NCI-H1694 treated with DMSO at 0.1 percent for 48 hours (cell line): ENCODE measurements at regions not wholly inside any gene's neighbourhood (a gene's known extent, or its start where the extent isn't known, plus 50 kb on each side); places are given as distances from the start of the nearest gene placed in this dataset.

ENCODE experiments used
- DNase-seq: peaks from one replicate; lab custom pipeline; 2025; lab: John Stamatoyannopoulos, UW

DNA sequence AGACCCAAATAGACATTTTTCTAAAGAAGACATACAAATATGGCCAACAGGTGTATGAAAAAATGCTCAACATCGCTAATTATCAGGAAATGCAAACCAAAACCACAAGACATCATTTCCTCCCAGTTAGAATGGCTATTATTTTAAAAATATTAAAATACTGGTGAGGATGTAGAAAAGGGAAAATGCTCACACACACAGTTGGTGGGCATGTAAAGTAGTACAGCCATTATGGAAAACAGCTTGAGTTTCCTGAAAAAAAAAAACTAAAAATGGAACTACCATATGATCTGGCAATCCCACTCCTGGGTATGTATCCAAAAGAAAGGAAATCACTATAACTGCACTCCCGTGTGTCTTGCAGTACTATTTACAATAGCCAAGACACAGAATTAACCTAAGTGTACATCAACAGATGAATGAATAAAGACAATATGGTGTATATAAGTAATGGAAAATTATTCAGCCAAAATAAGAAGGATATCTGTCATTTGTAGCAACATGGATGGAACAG lies 128.9 kb upstream of the DKK2 start:
- no peak for DNase-seq

DNA sequence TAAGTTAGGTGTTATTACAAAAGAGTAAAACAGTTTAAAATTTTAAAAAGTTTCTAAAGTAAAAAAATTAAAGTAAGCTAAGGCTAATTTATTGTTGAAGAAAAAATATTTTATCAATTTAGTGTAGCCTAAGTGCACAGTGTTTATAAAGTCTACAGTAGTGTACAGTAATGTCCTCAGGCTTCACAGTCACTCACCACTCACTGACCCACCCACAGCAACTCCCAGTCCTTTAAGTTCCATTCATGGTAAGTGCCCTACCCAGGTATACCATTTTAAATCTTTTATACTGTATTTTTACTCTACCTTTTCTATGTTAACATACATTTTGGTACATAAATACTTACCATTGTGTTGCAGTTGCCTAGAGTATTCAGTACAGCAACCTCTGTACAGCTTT lies 120.3 kb upstream of the DKK2 start:
- DNase-seq, result no peak

DNA sequence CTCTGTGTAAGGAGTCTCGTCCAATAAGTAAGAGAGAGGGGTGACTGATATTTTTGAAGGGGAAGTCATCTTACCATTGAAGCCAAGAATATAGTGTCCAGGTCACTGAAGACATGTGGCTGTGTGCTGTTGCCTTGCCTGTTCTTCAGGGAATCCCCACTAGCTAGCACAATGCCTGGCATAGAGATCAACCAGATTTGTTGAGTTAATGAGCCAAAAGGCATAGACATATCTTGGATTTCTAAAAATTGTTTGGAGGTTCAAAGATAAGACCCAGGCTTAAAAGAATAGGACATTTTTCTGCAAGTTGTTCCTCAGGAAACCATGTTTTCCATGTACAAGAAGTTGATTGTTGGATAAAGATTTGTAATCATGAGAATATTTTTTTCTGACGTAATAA lies 119.3 kb upstream of the DKK2 start:
- no peak for DNase-seq

DNA sequence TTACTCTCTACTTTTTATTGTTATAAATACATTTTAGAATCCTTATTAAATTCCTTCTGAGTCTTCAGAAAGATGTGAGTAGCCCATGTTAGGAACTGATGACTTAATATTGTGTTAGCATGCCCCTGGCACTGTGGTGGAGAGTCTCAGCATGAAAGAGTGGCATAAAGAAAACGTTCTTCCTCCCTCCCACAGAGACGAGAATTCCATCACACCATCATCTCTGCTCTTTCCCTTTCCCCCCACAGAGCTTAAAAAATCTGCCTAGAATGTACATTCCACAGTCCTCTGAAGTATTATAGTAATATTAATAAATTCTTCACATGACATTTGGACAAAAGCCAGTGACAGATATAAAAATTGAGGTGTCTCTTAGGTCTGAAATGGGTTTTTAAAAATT lies 117.8 kb upstream of the DKK2 start:
- DNase-seq, result no peak

DNA sequence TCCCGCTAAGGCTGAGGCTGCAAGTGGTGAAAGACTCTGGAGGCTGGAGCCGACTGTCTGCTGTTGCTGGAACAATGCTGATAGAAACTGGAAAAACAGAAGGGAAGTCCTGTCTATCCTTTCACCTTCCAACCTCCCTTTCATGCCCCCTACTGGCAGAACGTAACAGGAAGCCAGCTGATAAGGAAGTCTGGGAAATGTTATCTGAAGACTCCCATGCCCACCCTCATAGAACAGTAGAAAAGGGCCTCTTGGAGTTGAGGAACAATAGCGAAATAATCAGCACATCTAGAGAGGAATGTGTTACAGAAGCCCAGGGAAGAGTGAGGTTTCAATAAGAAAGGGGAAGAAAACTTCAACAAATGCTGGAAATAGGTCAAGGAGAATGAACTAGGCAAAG lies 117.1 kb upstream of the DKK2 start:
- no peak for DNase-seq

GRCh38 chr4:107151173-107151572 lies 115.1 kb upstream of the DKK2 start:
- DNase-seq, result no peak

DNA sequence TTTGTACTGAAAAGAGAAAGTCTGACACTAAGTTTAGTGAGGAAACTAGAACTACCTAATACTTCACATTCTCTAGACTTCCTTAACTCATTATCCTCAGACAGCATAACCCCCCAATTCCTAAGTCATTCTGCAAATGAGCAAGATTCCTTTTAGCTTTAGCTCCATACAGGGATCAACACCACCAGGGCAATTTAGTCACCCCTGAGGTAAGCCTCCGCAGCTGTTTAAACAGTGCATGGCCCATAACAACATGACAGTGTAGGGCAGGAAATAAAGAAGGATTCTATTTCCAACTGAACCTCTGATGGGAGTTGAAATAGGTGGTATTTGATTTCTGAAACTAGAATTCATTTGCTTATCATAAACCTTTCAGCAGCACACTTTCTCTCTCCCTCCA lies 112.8 kb upstream of the DKK2 start:
- DNase-seq, result no peak

DNA sequence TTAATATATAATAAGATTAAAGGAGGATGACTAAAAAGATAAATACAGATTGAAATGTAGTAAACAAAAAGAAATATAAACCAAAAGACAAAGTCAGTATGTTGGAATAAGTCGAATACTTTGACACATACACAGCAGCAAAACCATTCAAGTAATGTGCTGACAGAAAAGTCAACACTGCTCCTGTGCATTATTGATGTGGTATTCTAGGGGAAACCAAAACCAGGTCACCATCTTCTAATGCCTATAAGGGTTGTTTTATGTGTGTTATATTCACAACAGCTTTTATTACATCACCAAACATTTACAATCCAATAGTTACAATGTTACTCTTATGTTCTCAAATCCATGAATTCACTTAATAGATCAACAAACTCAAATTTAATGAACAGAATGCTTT lies 111.8 kb upstream of the DKK2 start:
- no peak for DNase-seq

- DNase-seq, result no peak
Measured at GRCh38 chr4:107138433-107138832, 102.3 kb upstream of the DKK2 start.

DNA sequence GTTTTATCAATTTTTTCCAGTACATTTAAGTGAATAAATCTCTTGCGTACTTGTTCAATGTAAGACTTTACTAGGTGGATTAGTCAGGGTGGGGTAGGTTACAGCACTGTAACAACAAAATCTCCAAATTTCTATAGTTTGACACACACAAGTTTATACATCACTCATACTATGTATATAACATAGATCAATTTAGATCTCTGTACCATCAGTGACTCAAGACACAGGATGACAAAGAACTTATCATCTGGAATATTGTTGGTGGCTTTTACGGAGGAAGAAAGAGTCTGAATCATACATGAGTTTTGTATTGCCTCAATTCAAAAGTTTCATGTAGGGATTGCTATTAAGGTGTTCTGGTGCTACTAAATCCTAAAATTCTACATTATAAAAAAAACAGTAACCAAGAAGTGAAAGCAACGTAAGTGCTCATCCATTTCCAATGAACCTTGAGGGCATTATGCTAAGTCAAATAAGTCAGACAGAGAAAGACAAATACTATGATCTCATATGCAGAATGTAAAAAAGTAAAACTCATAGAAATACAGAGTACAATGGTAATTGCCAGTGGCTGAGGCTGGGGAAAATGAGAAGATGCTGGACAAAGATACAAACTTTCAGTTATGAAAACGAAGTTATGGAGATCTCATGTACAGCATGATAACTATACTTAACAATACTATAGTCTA lies 98.0 kb upstream of the DKK2 start:
- DNase-seq, result no peak

- no peak for DNase-seq
Measured at GRCh38 chr4:107131295-107131694, 95.2 kb upstream of the DKK2 start.

DNA sequence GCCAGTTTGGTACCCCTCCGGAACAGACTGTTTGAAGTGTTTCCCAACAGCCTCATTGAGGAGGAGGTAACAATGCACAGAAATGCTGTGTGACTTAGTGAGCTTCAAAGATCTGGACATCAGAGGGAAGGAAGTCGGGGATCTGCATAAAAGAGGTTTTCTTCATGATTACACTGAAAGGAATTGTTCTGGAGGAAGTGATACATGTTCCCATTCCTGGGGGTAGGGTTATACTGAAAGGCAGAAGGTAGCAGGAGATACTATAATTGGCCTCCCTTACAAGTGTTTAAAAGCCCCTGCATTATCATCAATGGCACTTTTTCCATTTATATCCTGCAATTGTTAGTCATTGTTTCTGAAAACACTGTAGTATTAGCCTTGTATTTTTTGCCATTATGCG lies 94.0 kb upstream of the DKK2 start:
- DNase-seq, result no peak

- no peak for DNase-seq
Measured at GRCh38 chr4:107129611-107130010, 93.5 kb upstream of the DKK2 start.

DNA sequence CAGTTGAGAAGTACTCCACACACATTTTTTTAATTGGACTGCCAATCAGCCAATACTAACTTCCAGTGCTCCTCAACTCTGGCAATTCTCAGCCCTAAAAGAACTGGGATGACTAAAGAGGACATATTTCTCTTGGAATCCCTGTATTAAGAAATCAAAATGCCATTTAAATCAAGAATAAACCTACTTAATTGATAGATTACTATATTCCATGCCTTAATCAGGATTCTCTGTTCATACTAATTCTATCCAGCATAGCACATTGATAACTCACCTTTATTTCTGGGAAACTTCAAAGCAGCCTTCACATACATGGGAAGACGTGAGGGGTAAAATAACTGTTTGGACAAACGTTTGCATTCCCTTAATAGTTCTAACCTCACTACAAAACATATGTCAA lies 93.0 kb upstream of the DKK2 start:
- DNase-seq, result no peak

DNA sequence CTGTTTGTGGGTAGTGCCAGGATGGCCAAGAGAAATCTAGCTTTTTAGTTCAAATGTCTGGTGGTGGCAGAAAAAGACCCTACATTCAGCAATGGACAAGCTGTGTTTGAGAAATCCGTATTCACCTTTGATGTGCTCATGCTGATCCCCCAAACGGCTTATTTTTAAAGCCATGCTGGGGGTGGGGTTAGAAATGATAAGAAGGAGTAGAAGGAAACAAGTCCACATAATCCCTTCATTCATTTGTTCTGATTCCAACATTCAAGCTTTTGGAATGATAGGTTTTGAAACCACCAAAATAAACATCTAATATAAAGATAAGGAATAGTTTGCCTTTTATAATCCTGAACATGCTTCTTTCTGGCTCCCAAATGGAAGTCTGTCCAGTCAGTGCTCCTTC lies 92.0 kb upstream of the DKK2 start:
- no peak for DNase-seq

DNA sequence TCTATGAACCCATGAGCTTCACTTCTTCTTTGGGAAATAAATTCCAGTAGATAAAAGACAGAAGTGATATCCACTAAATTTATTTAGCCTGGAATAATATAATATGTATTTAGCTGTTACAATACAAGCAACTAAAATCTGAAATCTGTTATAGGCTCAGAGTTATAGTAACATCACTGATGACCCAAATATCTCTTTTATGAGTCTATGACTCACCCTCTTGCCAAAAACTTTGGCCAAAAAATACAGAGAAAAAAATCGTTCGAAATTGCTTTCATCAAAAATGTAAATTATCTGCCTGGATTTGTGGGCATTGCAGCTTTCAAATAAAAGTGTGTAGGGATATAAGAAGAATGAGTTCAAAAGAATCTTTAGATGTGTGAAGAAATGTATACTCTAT lies 89.4 kb upstream of the DKK2 start:
- DNase-seq, result no peak

GRCh38 chr4:107122736-107123135 lies 86.6 kb upstream of the DKK2 start:
- DNase-seq, result no peak

DNA sequence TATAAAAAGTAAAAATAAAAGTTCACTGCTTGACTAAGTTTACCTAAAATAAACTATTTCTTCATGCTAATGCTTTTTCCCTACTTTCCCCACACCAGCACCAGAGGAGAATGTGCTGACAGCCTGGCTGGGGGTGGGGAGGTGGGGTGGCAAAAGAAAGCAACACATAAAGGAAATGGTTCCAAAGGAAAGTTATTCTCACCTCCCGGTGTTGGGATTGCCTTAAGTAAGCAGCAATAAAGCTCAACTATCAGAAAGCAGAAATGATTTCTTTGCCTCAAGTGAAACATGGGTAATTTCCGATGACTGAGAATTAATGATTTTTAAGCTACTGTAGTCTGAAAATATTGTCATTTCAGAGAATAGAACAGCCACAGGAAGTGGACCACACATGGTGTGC lies 84.5 kb upstream of the DKK2 start:
- no peak for DNase-seq

- DNase-seq, result no peak
Measured at GRCh38 chr4:107117726-107118125, 81.6 kb upstream of the DKK2 start.

DNA sequence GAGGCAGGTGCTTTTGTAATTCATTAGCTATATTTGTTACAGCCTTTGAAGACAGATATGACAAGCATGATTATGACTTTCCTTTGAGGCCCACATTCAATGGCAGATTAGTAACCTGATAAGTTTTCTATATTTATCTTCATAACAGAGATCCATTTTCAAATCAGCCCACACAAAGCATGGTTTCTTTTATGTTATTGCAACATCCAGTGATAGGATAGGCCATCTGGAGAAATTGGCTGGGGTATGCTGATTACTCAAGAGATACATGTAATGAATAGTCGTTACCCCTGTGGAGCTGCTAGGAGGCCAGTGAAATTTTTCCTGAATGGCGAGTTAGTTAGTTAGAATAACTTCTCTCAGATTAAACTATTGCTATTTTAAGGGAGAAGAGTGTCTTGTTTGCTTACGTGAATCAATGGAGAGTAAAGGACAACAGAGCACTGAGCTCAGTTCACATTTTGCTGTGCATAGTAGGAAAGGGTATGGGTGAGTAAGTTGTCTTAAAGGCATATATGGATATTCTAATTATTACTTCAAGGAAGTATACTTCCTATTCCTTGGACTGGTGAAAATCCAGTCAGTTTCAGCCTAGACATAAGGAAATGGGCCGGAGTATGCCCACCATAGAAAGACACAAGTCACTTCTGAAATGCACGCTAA lies 79.2 kb upstream of the DKK2 start:
- no peak for DNase-seq

DNA sequence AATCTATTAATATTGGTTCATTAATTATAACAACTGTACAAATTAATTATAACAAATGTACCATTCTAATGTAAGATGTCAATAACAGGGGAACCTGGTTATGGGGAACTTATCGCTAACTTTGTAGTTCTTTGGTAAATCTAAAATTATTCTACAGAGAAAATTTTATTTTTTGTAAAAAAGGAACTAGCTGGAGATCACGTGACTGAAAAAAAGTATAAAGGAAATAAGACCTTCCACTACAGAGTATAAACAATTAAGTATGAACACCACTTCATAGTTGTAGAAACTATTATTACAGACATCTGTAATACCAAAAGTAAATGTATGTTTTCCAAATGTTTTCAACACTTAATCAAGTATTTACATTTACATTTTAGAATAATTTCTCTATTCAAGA lies 77.9 kb upstream of the DKK2 start:
- no peak for DNase-seq

GRCh38 chr4:107098401-107098800 lies 62.3 kb upstream of the DKK2 start:
- DNase-seq, result no peak

- no peak for DNase-seq
Measured at GRCh38 chr4:107094976-107095375, 58.9 kb upstream of the DKK2 start.

DNA sequence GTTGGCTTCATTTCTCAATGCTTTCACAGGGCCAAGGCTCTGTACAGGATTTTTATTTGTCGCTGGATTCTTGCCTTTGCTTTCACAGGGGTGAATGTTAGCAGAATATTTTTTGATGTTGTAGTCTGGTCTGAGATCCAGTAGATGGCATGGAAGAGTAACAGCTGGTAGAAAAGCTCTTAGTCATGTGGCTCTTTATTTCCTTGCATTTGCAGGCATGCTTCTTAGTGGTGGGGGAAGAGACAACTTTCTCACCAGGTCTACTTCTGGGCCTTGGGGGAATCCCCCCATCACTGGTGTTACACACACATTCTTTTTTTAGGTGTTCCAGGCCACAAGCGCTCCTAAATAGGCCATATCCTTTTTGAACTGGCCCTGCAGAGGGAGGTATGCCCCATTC lies 58.2 kb upstream of the DKK2 start:
- no peak for DNase-seq
